ENCODE measurements at regions not wholly inside any gene's neighbourhood (a gene's known extent, or its start where the extent isn't known, plus 50 kb on each side); places are given as distances from the start of the nearest gene placed in this dataset.

- TF ChIP-seq CTCF (IDR thresholded peaks at IDR 0.05; ENCODE audit: low read length, missing control alignments): no peak
- no peak for DNase-seq (ENCODE audit: low read depth)
- no peak overlapping the region for H3K4me3 ChIP-seq (replicated peaks; ENCODE audit: low read depth, low read length)
Measured at GRCh38 chr6:170212051-170212756, 78.7 kb downstream of the DLL1 start.

GRCh38 chr6:170211404-170212025 lies 79.4 kb downstream of the DLL1 start:
- no peak for TF ChIP-seq CTCF (IDR thresholded peaks at IDR 0.05; ENCODE audit: low read length, missing control alignments)
- DNase-seq (ENCODE audit: low read depth): no peak
- H3K4me3 ChIP-seq (replicated peaks; ENCODE audit: low read depth, low read length): no peak overlapping the region

GRCh38 chr6:170210651-170211403 lies 80.1 kb downstream of the DLL1 start:
- no peak for DNase-seq (ENCODE audit: low read depth)
- TF ChIP-seq CTCF (IDR thresholded peaks at IDR 0.05; ENCODE audit: low read length, missing control alignments): no peak
- no peak overlapping the region for H3K4me3 ChIP-seq (replicated peaks; ENCODE audit: low read depth, low read length)

DNA sequence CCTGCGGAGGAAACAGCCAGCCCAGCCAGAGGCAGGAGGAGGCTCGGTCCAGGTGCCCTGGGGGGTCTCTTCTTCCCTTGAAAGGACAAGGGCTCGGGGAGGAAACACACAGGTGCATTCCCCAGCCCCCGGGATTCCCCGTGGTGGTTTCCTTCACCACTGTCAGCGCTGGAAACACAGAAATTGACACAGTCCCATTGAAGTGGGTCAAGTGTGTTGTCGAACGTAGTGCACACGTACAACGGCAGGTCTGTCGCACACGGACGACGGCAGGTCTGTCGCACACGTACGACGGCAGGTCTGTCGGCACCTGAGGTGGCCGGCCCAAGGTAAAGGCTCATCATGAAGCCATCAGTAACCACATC lies 80.9 kb downstream of the DLL1 start:
- TF ChIP-seq CTCF (IDR thresholded peaks at IDR 0.05; ENCODE audit: low read length, missing control alignments): no peak
- DNase-seq (ENCODE audit: low read depth): no peak
- no peak overlapping the region for H3K4me3 ChIP-seq (replicated peaks; ENCODE audit: low read depth, low read length)

DNA sequence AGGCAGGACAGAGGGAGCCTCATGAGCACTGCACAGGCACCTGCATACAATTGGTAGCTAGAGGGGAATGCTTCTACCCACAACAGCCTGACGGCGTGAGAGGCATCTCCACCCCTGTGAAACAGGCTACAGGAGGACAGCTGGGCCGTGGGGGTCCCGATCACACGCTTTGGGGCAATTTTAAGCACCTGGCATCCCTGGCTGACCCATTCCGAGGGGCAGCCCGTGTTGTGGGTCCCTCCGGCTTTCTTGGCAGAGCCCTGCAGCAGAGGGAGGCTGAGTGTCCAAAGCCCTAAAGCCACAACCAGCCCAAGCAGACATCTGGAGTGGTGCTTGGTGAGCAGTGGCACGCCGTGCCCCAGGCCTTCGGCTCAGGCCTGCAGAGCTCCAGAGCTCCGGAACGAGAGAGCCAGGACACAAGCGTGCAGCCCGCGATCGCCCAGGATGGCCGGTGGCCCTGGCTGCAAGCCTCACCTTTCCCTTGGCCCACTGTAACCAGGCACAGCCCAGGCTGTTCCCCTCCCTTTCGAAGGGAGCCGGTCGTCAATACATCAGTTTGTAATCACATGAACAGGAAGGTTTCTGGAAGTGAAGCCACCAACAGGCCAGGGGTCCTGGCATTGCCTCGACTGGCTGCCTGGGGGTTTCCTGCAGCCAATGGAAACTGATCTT lies 81.4 kb downstream of the DLL1 start:
- no peak for TF ChIP-seq CTCF (IDR thresholded peaks at IDR 0.05; ENCODE audit: low read length, missing control alignments)
- no peak for DNase-seq (ENCODE audit: low read depth)
- no peak overlapping the region for H3K4me3 ChIP-seq (replicated peaks; ENCODE audit: low read depth, low read length)

GRCh38 chr6:170208651-170209353 lies 82.1 kb downstream of the DLL1 start:
- DNase-seq (ENCODE audit: low read depth): no peak
- H3K4me3 ChIP-seq (replicated peaks; ENCODE audit: low read depth, low read length): no peak overlapping the region
- no peak for TF ChIP-seq CTCF (IDR thresholded peaks at IDR 0.05; ENCODE audit: low read length, missing control alignments)

Data from fibroblast of pulmonary artery (primary cell).